Endothelial cell of umbilical vein (primary cell): ENCODE measurements at regions not wholly inside any gene's neighbourhood (a gene's known extent, or its start where the extent isn't known, plus 50 kb on each side); places are given as distances from the start of the nearest gene placed in this dataset.

ENCODE experiments used
- POLR2A ChIP-seq: IDR thresholded peaks from 2 replicates; pipeline ENCODE4 v1.6.1; 2012; ENCODE audit warnings: low read depth, mild to moderate bottlenecking, control low read depth, low read length
- POLR2AphosphoS5 ChIP-seq: IDR thresholded peaks from 2 replicates; pipeline ENCODE4 v1.6.1; 2012; ENCODE audit warnings: low read depth, mild to moderate bottlenecking, control low read depth, low read length, moderate library complexity; ENCODE audit not compliant: insufficient read depth
- TF ChIP-seq, protein P1 (sequence below), 2 donors: IDR thresholded peaks; 1 replicate in 1 of 2; 2 replicates in 1 of 2; pipeline ENCODE4 v1.5.1; 2011; ENCODE audit warnings: low read length in 2 of 2, mild to moderate bottlenecking in 2 of 2, moderate library complexity in 2 of 2, control low read depth in 1 of 2, inconsistent platforms in 1 of 2, low read depth in 1 of 2; ENCODE audit not compliant: insufficient read depth in 1 of 2; ENCODE audit errors: extremely low read depth in 1 of 2

DNA sequence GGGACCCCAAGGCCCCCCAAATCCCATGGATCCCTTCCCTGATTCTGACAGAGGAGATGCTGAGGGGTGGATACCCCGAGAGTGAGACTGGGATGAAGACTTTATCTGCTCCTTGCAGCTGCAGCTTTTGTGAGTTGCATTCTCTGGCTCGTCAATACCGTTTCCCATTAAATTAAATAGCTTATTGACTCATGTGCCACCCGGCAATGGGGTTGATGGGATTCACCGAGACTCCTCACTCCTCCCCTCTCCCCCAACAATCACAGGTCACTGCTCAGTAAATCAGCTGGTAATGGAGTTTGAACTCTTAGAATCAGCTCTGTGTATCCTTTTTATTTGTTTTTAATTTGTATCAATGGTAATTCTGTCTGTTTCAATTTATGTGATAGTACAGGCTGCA is 337.5 kb upstream of the PLXNA2 start:
- TF ChIP-seq POLR2AphosphoS5 (no peak), POLR2A (no peak)
- TF ChIP-seq, protein P1, sequence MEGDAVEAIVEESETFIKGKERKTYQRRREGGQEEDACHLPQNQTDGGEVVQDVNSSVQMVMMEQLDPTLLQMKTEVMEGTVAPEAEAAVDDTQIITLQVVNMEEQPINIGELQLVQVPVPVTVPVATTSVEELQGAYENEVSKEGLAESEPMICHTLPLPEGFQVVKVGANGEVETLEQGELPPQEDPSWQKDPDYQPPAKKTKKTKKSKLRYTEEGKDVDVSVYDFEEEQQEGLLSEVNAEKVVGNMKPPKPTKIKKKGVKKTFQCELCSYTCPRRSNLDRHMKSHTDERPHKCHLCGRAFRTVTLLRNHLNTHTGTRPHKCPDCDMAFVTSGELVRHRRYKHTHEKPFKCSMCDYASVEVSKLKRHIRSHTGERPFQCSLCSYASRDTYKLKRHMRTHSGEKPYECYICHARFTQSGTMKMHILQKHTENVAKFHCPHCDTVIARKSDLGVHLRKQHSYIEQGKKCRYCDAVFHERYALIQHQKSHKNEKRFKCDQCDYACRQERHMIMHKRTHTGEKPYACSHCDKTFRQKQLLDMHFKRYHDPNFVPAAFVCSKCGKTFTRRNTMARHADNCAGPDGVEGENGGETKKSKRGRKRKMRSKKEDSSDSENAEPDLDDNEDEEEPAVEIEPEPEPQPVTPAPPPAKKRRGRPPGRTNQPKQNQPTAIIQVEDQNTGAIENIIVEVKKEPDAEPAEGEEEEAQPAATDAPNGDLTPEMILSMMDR (IDR thresholded peaks at IDR 0.05; ENCODE audit: extremely low read depth in 1 of 2, insufficient read depth in 1 of 2, low read depth in 1 of 2, low read length in 2 of 2): no peak
